ENCODE measurements at regions not wholly inside any gene's neighbourhood (a gene's known extent, or its start where the extent isn't known, plus 50 kb on each side); places are given as distances from the start of the nearest gene placed in this dataset.

DNA sequence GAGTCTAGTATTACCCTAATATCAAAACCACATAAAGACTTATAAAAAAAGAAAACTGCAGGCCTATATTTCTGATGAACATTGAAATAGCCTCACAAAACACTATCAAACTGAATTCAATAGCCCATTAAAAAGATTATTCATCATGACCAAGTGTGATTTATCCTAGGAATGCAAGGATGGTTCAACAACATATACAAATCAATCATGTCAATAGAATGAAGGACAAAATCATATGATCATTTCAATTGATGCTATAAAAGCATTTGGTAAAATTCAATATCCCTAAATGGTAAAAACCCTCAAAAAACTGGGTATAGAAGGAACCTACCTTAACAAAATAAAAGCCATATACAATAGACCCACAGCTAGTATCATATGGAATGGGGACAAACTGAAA is 797.9 kb upstream of the INTU start:
- no peak for DNase-seq (ENCODE audit: low read depth, low spot score)
- Histone ChIP-seq H3K27me3 (ENCODE audit: insufficient read depth, insufficient read length) (no peaks in the 10 kb centered on the region), H3K4me1 (ENCODE audit: insufficient read depth, insufficient read length) (no peaks in the 10 kb centered on the region), H3K9ac (ENCODE audit: insufficient read length, low read depth) (no peak overlapping the region), H3K36me3 (ENCODE audit: insufficient read depth, insufficient read length, low read length) (no peaks in the 10 kb centered on the region), H3K4me3 (ENCODE audit: insufficient read length, low read depth) (no peak overlapping the region), H3K9me3 (ENCODE audit: insufficient read depth, low read length) (no peaks in the 10 kb centered on the region)
- no peak for TF ChIP-seq SUZ12 (IDR thresholded peaks at IDR 0.05; ENCODE audit: extremely low read depth, insufficient read depth, insufficient read length)
- no peak for TF ChIP-seq ZNF274 (IDR thresholded peaks at IDR 0.05; ENCODE audit: low read depth, low read length)
- TF ChIP-seq YY1 (IDR thresholded peaks at IDR 0.05; ENCODE audit: insufficient read depth, insufficient read length) = no peak

- Histone ChIP-seq H3K27me3 (ENCODE audit: insufficient read depth, insufficient read length) (no peaks in the 10 kb centered on the region), H3K36me3 (ENCODE audit: insufficient read depth, insufficient read length, low read length) (no peaks in the 10 kb centered on the region), H3K4me1 (ENCODE audit: insufficient read depth, insufficient read length) (no peaks in the 10 kb centered on the region), H3K4me3 (ENCODE audit: insufficient read length, low read depth) (no peak overlapping the region), H3K9ac (ENCODE audit: insufficient read length, low read depth) (no peak overlapping the region), H3K9me3 (ENCODE audit: insufficient read depth, low read length) (peaks cover 5% of the 10 kb centered on the region; the same call in 1 of the 2 replicates)
- TF ChIP-seq ZNF274 (IDR thresholded peaks at IDR 0.05; ENCODE audit: low read depth, low read length) = no peak
- no peak for DNase-seq (ENCODE audit: low read depth, low spot score)
Observed at GRCh38 chr4:126838941-126839679, 793.6 kb upstream of the INTU start.

GRCh38 chr4:126843492-126844067 is 789.2 kb upstream of the INTU start:
- no peak for DNase-seq (ENCODE audit: low read depth, low spot score)
- TF ChIP-seq ZNF274 (IDR thresholded peaks at IDR 0.05; ENCODE audit: low read depth, low read length) = no peak
- no peak for TF ChIP-seq SUZ12 (IDR thresholded peaks at IDR 0.05; ENCODE audit: extremely low read depth, insufficient read depth, insufficient read length)
- TF ChIP-seq YY1 (IDR thresholded peaks at IDR 0.05; ENCODE audit: insufficient read depth, insufficient read length) = no peak
- H3K9me3 ChIP-seq (ENCODE audit: insufficient read depth, low read length) = peaks cover 5% of the 10 kb centered on the region; the same call in 1 of the 2 replicates

GRCh38 chr4:126850286-126850685 is 782.5 kb upstream of the INTU start:
- no peak for TF ChIP-seq YY1 (IDR thresholded peaks at IDR 0.05; ENCODE audit: insufficient read depth, insufficient read length)
- no peak for TF ChIP-seq SUZ12 (IDR thresholded peaks at IDR 0.05; ENCODE audit: extremely low read depth, insufficient read depth, insufficient read length)
- TF ChIP-seq ZNF274 (IDR thresholded peaks at IDR 0.05; ENCODE audit: low read depth, low read length) = no peak
- no peak overlapping the region for H3K9ac ChIP-seq (ENCODE audit: insufficient read length, low read depth)
- no peaks in the 10 kb centered on the region for H3K4me1 ChIP-seq (ENCODE audit: insufficient read depth, insufficient read length)
- no peak for DNase-seq (ENCODE audit: low read depth, low spot score)
- no peak overlapping the region for H3K4me3 ChIP-seq (ENCODE audit: insufficient read length, low read depth)
- no peaks in the 10 kb centered on the region for H3K9me3 ChIP-seq (ENCODE audit: insufficient read depth, low read length)
- H3K36me3 ChIP-seq (ENCODE audit: insufficient read depth, insufficient read length, low read length) = no peaks in the 10 kb centered on the region
- no peaks in the 10 kb centered on the region for H3K27me3 ChIP-seq (ENCODE audit: insufficient read depth, insufficient read length)

More at GRCh38 chr4:126843492-126844067, 789.2 kb upstream of the INTU start:
- Histone ChIP-seq H3K9ac (ENCODE audit: insufficient read length, low read depth) (no peak overlapping the region), H3K36me3 (ENCODE audit: insufficient read depth, insufficient read length, low read length) (no peaks in the 10 kb centered on the region), H3K27me3 (ENCODE audit: insufficient read depth, insufficient read length) (no peaks in the 10 kb centered on the region), H3K4me3 (ENCODE audit: insufficient read length, low read depth) (no peak overlapping the region), H3K4me1 (ENCODE audit: insufficient read depth, insufficient read length) (no peaks in the 10 kb centered on the region)

GRCh38 chr4:126851391-126851790 is 781.4 kb upstream of the INTU start:
- Histone ChIP-seq H3K9ac (ENCODE audit: insufficient read length, low read depth) (no peak overlapping the region), H3K36me3 (ENCODE audit: insufficient read depth, insufficient read length, low read length) (no peaks in the 10 kb centered on the region), H3K4me1 (ENCODE audit: insufficient read depth, insufficient read length) (no peaks in the 10 kb centered on the region), H3K27me3 (ENCODE audit: insufficient read depth, insufficient read length) (no peaks in the 10 kb centered on the region), H3K9me3 (ENCODE audit: insufficient read depth, low read length) (no peaks in the 10 kb centered on the region), H3K4me3 (ENCODE audit: insufficient read length, low read depth) (no peak overlapping the region)
- no peak for DNase-seq (ENCODE audit: low read depth, low spot score)
- no peak for TF ChIP-seq SUZ12 (IDR thresholded peaks at IDR 0.05; ENCODE audit: extremely low read depth, insufficient read depth, insufficient read length)

GRCh38 chr4:126853715-126854114 is 779.0 kb upstream of the INTU start:
- no peak for TF ChIP-seq SUZ12 (IDR thresholded peaks at IDR 0.05; ENCODE audit: extremely low read depth, insufficient read depth, insufficient read length)
- TF ChIP-seq YY1 (IDR thresholded peaks at IDR 0.05; ENCODE audit: insufficient read depth, insufficient read length) = no peak
- TF ChIP-seq ZNF274 (IDR thresholded peaks at IDR 0.05; ENCODE audit: low read depth, low read length) = no peak

DNA sequence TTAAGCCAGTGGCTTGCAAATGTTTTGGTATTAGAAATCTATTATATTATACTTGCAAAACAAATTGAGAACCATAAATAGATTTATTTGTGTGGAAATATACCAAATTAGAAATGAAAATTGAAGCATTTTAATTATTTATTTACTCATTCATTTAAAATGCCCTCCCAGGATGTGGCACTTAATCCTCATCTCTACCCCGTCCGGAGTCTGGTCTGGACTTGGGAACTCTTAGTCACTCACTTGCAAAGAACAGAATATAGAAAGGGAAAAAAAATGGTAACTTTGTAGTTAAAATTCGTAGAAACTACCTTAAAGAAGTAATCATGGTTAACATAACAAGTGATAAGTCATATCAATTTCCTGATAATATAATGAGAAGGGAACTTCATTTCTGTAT is 775.9 kb upstream of the INTU start:
- Histone ChIP-seq H3K9me3 (ENCODE audit: insufficient read depth, low read length) (no peaks in the 10 kb centered on the region), H3K36me3 (ENCODE audit: insufficient read depth, insufficient read length, low read length) (no peaks in the 10 kb centered on the region), H3K9ac (ENCODE audit: insufficient read length, low read depth) (no peak overlapping the region), H3K27me3 (ENCODE audit: insufficient read depth, insufficient read length) (no peaks in the 10 kb centered on the region), H3K4me1 (ENCODE audit: insufficient read depth, insufficient read length) (no peaks in the 10 kb centered on the region), H3K4me3 (ENCODE audit: insufficient read length, low read depth) (no peak overlapping the region)
- no peak for DNase-seq (ENCODE audit: low read depth, low spot score)
- TF ChIP-seq ZNF274 (IDR thresholded peaks at IDR 0.05; ENCODE audit: low read depth, low read length) (no peak), SUZ12 (IDR thresholded peaks at IDR 0.05; ENCODE audit: extremely low read depth, insufficient read depth, insufficient read length) (no peak), YY1 (IDR thresholded peaks at IDR 0.05; ENCODE audit: insufficient read depth, insufficient read length) (no peak)

More at GRCh38 chr4:126853715-126854114, 779.0 kb upstream of the INTU start:
- Histone ChIP-seq H3K9me3 (ENCODE audit: insufficient read depth, low read length) (no peaks in the 10 kb centered on the region), H3K4me1 (ENCODE audit: insufficient read depth, insufficient read length) (no peaks in the 10 kb centered on the region), H3K36me3 (ENCODE audit: insufficient read depth, insufficient read length, low read length) (no peaks in the 10 kb centered on the region), H3K4me3 (ENCODE audit: insufficient read length, low read depth) (no peak overlapping the region), H3K9ac (ENCODE audit: insufficient read length, low read depth) (no peak overlapping the region), H3K27me3 (ENCODE audit: insufficient read depth, insufficient read length) (no peaks in the 10 kb centered on the region)
- no peak for DNase-seq (ENCODE audit: low read depth, low spot score)
